Brain microvascular endothelial cell (primary cell): ENCODE measurements at regions not wholly inside any gene's neighbourhood (a gene's known extent, or its start where the extent isn't known, plus 50 kb on each side); places are given as distances from the start of the nearest gene placed in this dataset.

ENCODE experiments used
- DNase-seq: peaks from one replicate; pipeline ENCODE4 v3.0.0-alpha.2; 2020
- H3K27ac ChIP-seq: fragments of 250-450 bp; sonication (Bioruptor Pico); 2 replicates; pipeline ENCODE4 v1.5.1; 2020; ENCODE audit warnings: mild to moderate bottlenecking, moderate library complexity
- H3K27me3 ChIP-seq: fragments of 250-450 bp; sonication (Bioruptor Pico); replicated peaks from 2 replicates; pipeline ENCODE4 v1.5.1; 2020; ENCODE audit warnings: mild to moderate bottlenecking
- H3K36me3 ChIP-seq: fragments of 250-450 bp; sonication (Bioruptor Pico); replicated peaks from 2 replicates; pipeline ENCODE4 v1.5.1; 2020; ENCODE audit warnings: mild to moderate bottlenecking
- H3K4me3 ChIP-seq: 2 replicates; pipeline ENCODE4 v1.5.1; 2011; ENCODE audit warnings: low read depth, mild to moderate bottlenecking, control low read depth, low read length, moderate library complexity
- in situ Hi-C: cut with HindIII; loops from 2 replicates; pipeline ENCODE4 v1.10.0; 2017; ENCODE audit warnings: low sequenced_read_pairs, low pct_ligation_motif_present
- TF ChIP-seq, protein P1 (sequence below): IDR thresholded peaks from 2 replicates; pipeline ENCODE4 v1.5.1; 2011; ENCODE audit warnings: low read depth, mild to moderate bottlenecking, moderate library complexity, low read length, control low read depth, inconsistent platforms; ENCODE audit errors: missing control alignments

GRCh38 chr12:92304371-92305055 is 158.9 kb upstream of the BTG1 start:
- Histone ChIP-seq H3K27ac (no peak overlapping the region), H3K4me3 (no peak overlapping the region), H3K27me3 (no peaks in the 10 kb centered on the region), H3K36me3 (no peaks in the 10 kb centered on the region)
- DNase-seq, result peak; percentile 6
- TF ChIP-seq, protein P1, sequence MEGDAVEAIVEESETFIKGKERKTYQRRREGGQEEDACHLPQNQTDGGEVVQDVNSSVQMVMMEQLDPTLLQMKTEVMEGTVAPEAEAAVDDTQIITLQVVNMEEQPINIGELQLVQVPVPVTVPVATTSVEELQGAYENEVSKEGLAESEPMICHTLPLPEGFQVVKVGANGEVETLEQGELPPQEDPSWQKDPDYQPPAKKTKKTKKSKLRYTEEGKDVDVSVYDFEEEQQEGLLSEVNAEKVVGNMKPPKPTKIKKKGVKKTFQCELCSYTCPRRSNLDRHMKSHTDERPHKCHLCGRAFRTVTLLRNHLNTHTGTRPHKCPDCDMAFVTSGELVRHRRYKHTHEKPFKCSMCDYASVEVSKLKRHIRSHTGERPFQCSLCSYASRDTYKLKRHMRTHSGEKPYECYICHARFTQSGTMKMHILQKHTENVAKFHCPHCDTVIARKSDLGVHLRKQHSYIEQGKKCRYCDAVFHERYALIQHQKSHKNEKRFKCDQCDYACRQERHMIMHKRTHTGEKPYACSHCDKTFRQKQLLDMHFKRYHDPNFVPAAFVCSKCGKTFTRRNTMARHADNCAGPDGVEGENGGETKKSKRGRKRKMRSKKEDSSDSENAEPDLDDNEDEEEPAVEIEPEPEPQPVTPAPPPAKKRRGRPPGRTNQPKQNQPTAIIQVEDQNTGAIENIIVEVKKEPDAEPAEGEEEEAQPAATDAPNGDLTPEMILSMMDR, result no peak
- in situ Hi-C loops, result no loop called here

GRCh38 chr12:92302041-92302829 is 156.6 kb upstream of the BTG1 start:
- Histone ChIP-seq H3K36me3 (no peaks in the 10 kb centered on the region), H3K4me3 (no peak overlapping the region), H3K27ac (no peak overlapping the region), H3K27me3 (no peaks in the 10 kb centered on the region)
- TF ChIP-seq, protein P1, result no peak
- in situ Hi-C loops, result no loop called here
- no peak for DNase-seq

GRCh38 chr12:92301356-92301755 is 155.7 kb upstream of the BTG1 start:
- no peaks in the 10 kb centered on the region for H3K36me3 ChIP-seq
- H3K27ac ChIP-seq, result no peak overlapping the region
- H3K4me3 ChIP-seq, result no peak overlapping the region
- TF ChIP-seq, protein P1, result no peak
- H3K27me3 ChIP-seq, result no peaks in the 10 kb centered on the region
- no peak for DNase-seq
- in situ Hi-C loops, result no loop called here

GRCh38 chr12:92300777-92301176 is 155.1 kb upstream of the BTG1 start:
- Histone ChIP-seq H3K27ac (no peak overlapping the region), H3K36me3 (no peaks in the 10 kb centered on the region), H3K27me3 (no peaks in the 10 kb centered on the region), H3K4me3 (no peak overlapping the region)
- no peak for DNase-seq
- in situ Hi-C loops, result no loop called here
- TF ChIP-seq, protein P1, result no peak

GRCh38 chr12:92299744-92300143 is 154.1 kb upstream of the BTG1 start:
- no peak for DNase-seq
- Histone ChIP-seq H3K27ac (no peak overlapping the region), H3K36me3 (no peaks in the 10 kb centered on the region), H3K4me3 (no peak overlapping the region), H3K27me3 (no peaks in the 10 kb centered on the region)
- TF ChIP-seq, protein P1, result no peak
- in situ Hi-C loops, result no loop called here
